ENCODE measurements at regions not wholly inside any gene's neighbourhood (a gene's known extent, or its start where the extent isn't known, plus 50 kb on each side); places are given as distances from the start of the nearest gene placed in this dataset.

DNA sequence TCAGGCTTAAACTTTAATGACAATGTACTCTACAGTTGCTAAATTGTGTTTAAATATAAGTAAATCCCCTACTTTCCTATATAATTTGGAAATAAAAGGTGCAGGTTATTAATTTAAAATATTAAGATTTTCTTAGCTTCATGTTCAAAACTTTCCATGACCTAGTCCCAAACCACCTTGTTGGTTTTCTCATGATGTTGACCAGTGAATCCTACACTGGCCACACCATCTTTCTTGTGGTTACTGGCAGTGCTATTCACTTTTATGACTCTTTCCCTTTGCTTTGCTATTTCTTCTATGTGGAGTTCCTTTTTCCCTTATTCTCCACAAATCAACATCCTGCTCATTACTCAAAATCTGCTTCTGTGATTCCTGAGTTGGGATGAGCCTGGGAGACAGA is 138.6 kb upstream of the NDUFV2 start:
- TF ChIP-seq CTCF (conservative IDR thresholded peaks at IDR 0.05; ENCODE audit: low read length) (no peak), EZH2phosphoT487 (IDR thresholded peaks at IDR 0.05; ENCODE audit: borderline replicate concordance, low read depth, low read length) (no peak)

All from OCI-LY7 (cell line).